Endodermal cell (in vitro differentiated cells): ENCODE measurements at regions not wholly inside any gene's neighbourhood (a gene's known extent, or its start where the extent isn't known, plus 50 kb on each side); places are given as distances from the start of the nearest gene placed in this dataset.

Experiments used
- DNase-seq: peaks from one replicate; pipeline ENCODE4 v3.0.0-alpha.2; 2017
- H3K27ac ChIP-seq: 2 replicates; pipeline ENCODE4 v1.5.1; 2013; ENCODE audit warnings: mild to moderate bottlenecking, low read depth, low read length, moderate library complexity
- H3K27me3 ChIP-seq: 2 replicates; pipeline ENCODE4 v1.6.1; 2013; ENCODE audit warnings: mild to moderate bottlenecking, low read length, moderate library complexity; ENCODE audit not compliant: insufficient read depth, control insufficient read depth, poor library complexity, severe bottlenecking
- H3K36me3 ChIP-seq: 2 replicates; pipeline ENCODE4 v1.7.0; 2013; ENCODE audit warnings: mild to moderate bottlenecking, low read length, moderate library complexity; ENCODE audit not compliant: control insufficient read depth, insufficient read depth
- H3K4me1 ChIP-seq: one replicate; pipeline ENCODE4 v1.7.0; 2013; ENCODE audit warnings: low read length; ENCODE audit not compliant: control insufficient read depth, insufficient read depth
- H3K4me3 ChIP-seq: 2 replicates; pipeline ENCODE4 v1.5.1; 2013; ENCODE audit warnings: mild to moderate bottlenecking, low read length, moderate library complexity
- H3K9ac ChIP-seq: 2 replicates; pipeline ENCODE4 v1.6.1; 2013; ENCODE audit warnings: mild to moderate bottlenecking, low read length, moderate library complexity; ENCODE audit not compliant: poor library complexity, severe bottlenecking; ENCODE audit errors: extremely low read depth
- H3K9me3 ChIP-seq: 2 replicates; pipeline ENCODE4 v1.6.1; 2013; ENCODE audit warnings: mild to moderate bottlenecking, low read length, moderate library complexity; ENCODE audit not compliant: control insufficient read depth
- H3K27ac Mint-ChIP-seq: 2 replicates; pipeline ENCODE4 v1.8.0; 2020; ENCODE audit warnings: mixed read lengths
- H3K27me3 Mint-ChIP-seq: 2 replicates; pipeline ENCODE4 v1.8.0; 2021; ENCODE audit warnings: mild to moderate bottlenecking, mixed read lengths; ENCODE audit not compliant: insufficient read depth
- H3K36me3 Mint-ChIP-seq: 2 replicates; pipeline ENCODE4 v1.8.0; 2020; ENCODE audit warnings: low read depth, mixed read lengths
- H3K4me1 Mint-ChIP-seq: 2 replicates; pipeline ENCODE4 v1.8.0; 2020; ENCODE audit warnings: mixed read lengths
- H3K4me3 Mint-ChIP-seq: 2 replicates; pipeline ENCODE4 v1.8.0; 2020; ENCODE audit warnings: mild to moderate bottlenecking, moderate library complexity, mixed read lengths
- H3K9me3 Mint-ChIP-seq: 2 replicates; pipeline ENCODE4 v1.8.0; 2020; ENCODE audit warnings: mild to moderate bottlenecking, mixed read lengths
- CTCF ChIP-seq: fragments of 200-600 bp; sonication (generic); conservative IDR thresholded peaks from 2 replicates; pipeline ENCODE4 v1.5.0; 2021; ENCODE audit warnings: antibody characterized with exemption, mild to moderate bottlenecking
- WGBS, 2 experiments: methylation state at CpG; one replicate each; pipeline versions ENCODE4 v1.1.5 to v1.1.7; 2013; ENCODE audit warnings: missing lambda C conversion rate in 2 of 2, mixed read lengths in 1 of 2; ENCODE audit not compliant: insufficient coverage in 1 of 2, insufficient read length in 1 of 2; 5-methylcytosine and 5-hydroxymethylcytosine counted together

GRCh38 chr13:90498816-90499215, 848.7 kb upstream of the MIR17HG start:
- peaks cover 11% of the 10 kb centered on the region for H3K9me3 Mint-ChIP-seq
- H3K4me1 Mint-ChIP-seq: peaks cover 19% of the 10 kb centered on the region
- peaks cover 4% of the 10 kb centered on the region for H3K36me3 Mint-ChIP-seq
- Histone ChIP-seq H3K27ac (no peak overlapping the region), H3K9ac (no peak overlapping the region), H3K4me3 (no peak overlapping the region), H3K4me1 (peaks cover 7% of the 10 kb centered on the region), H3K9me3 (peaks cover 6% of the 10 kb centered on the region), H3K27me3 (no peaks in the 10 kb centered on the region), H3K36me3 (no peaks in the 10 kb centered on the region)
- no peaks in the 10 kb centered on the region for H3K27me3 Mint-ChIP-seq
- WGBS, 2 experiments: no CpG with 5 or more reads among the region's 1 CpG
- no peak overlapping the region for H3K27ac Mint-ChIP-seq
- TF ChIP-seq CTCF: no peak
- DNase-seq: no peak
- H3K4me3 Mint-ChIP-seq: no peak overlapping the region

GRCh38 chr13:90500569-90500968, 846.9 kb upstream of the MIR17HG start:
- 82 to 100% methylated on average over 1 to 2 of the region's 2 CpGs for WGBS, 2 experiments
- Histone ChIP-seq H3K36me3 (no peaks in the 10 kb centered on the region), H3K4me1 (peaks cover 7% of the 10 kb centered on the region), H3K27ac (no peak overlapping the region), H3K27me3 (no peaks in the 10 kb centered on the region), H3K9ac (no peak overlapping the region), H3K9me3 (peaks cover 6% of the 10 kb centered on the region), H3K4me3 (no peak overlapping the region)
- TF ChIP-seq CTCF: no peak
- no peak overlapping the region for H3K27ac Mint-ChIP-seq
- H3K4me3 Mint-ChIP-seq: no peak overlapping the region
- no peak for DNase-seq
- H3K9me3 Mint-ChIP-seq: peaks cover 5% of the 10 kb centered on the region
- H3K4me1 Mint-ChIP-seq: peaks cover 19% of the 10 kb centered on the region
- no peaks in the 10 kb centered on the region for H3K27me3 Mint-ChIP-seq
- H3K36me3 Mint-ChIP-seq: peaks cover 4% of the 10 kb centered on the region

- H3K27me3 ChIP-seq: no peaks in the 10 kb centered on the region
- DNase-seq: no peak
- H3K36me3 ChIP-seq: no peaks in the 10 kb centered on the region
- WGBS, 2 experiments: 80 to 100% methylated on average over 1 of the region's 1 CpG
- Mint-ChIP-seq H3K27ac (no peak overlapping the region), H3K9me3 (no peaks in the 10 kb centered on the region), H3K27me3 (no peaks in the 10 kb centered on the region), H3K36me3 (no peaks in the 10 kb centered on the region), H3K4me1 (peaks cover 19% of the 10 kb centered on the region), H3K4me3 (no peak overlapping the region)
- no peak overlapping the region for H3K4me3 ChIP-seq
- no peak for TF ChIP-seq CTCF
- H3K4me1 ChIP-seq: peaks cover 7% of the 10 kb centered on the region
- no peaks in the 10 kb centered on the region for H3K9me3 ChIP-seq
- no peak overlapping the region for H3K27ac ChIP-seq
- no peak overlapping the region for H3K9ac ChIP-seq
Observed at GRCh38 chr13:90502153-90502552, 845.3 kb upstream of the MIR17HG start.
